CD4-positive, alpha-beta T cell treated with Interleukin-15 for 1 hour (primary cell): ENCODE measurements at regions not wholly inside any gene's neighbourhood (a gene's known extent, or its start where the extent isn't known, plus 50 kb on each side); places are given as distances from the start of the nearest gene placed in this dataset.
"Not testable (repeated sequence)": the region's sequence is repeated elsewhere in the genome, so short reads cannot be mapped to it uniquely, and the experiment has no call there.

Experiments
- DNase-seq: peaks from one replicate; pipeline ENCODE4 v3.0.0-alpha.2; 2020

DNA sequence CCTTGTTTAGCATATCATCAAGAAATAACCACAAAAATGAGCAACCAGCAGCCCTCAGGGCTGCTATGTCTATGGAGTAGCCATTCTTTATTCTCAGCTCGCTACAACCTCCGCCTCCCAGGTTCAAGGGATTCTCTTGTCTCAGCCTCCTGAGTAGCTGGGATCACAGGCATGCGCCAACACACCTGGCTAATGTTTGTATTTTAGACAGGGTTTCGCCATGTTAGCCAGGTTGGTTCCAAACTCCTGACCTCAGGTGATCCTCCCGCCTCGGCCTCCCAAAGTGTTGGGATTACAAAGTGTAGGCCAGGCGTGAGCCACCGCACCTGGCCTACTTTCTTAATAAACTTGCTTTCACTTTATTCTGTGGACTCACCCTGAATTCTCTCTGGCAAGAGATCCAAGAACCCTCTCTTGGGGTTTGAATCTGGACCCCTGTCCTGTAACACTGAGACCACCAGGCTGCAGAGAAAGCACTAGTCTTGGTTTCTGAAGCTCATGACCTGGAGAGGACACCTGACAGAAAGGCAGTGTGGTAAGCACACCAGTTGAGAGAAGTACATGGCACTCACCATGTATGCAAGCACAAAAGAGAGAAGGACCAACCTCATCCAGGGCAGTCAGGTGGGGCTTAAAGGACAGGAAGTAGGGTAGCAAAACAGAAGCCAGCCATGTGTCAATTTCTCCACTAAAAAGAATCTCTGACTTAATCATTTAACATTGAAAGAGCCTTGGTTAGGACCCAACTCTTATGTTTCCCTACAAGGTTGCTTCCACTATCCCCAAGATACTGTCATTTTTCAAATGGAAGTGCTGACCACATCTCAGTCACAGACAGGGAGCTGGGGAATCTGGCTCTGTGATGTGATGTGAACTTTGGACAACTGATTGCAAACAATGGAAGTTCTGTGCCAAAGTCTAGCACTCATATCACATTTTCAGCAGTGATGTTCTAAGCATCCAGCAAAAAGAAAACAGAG is 97.4 kb upstream of the DST start:
- no peak for DNase-seq

DNA sequence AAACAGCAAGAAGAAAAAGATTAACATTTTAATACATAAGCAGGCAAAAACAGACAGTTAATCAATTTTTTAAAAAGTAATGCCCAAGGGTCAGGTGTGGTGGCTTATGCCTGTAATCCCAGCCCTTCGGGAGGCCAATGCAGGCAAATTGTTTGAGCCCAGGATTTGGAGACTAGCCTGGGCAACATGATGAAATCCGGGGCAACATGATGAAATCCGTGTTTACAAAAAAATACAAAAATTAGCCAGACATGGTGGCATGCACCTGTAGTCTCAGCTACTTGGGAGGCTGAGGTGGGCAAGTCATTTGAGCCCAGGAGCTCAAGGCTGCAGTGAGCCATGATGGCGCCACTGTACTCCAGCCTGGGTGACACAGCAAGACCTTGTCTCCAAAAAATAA is 94.1 kb upstream of the DST start:
- DNase-seq = no peak

DNA sequence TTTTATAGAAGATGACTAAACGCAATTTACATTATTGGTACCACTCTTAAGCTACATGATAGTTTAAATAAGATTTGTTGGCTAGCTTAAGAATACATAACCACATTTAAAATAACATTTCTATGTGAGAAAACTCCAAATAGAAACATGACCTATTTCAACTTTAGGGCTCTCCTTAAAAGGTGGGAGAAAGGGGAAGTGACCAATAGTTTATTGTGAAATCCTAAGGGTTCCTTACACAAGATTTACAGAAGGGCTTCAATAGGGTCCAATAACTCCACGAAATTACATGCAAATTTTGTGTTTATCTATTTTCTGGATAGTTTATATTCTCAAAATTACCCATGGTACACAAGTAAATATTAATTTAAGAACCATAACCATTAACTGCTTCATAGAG is 91.6 kb upstream of the DST start:
- DNase-seq = no peak

DNA sequence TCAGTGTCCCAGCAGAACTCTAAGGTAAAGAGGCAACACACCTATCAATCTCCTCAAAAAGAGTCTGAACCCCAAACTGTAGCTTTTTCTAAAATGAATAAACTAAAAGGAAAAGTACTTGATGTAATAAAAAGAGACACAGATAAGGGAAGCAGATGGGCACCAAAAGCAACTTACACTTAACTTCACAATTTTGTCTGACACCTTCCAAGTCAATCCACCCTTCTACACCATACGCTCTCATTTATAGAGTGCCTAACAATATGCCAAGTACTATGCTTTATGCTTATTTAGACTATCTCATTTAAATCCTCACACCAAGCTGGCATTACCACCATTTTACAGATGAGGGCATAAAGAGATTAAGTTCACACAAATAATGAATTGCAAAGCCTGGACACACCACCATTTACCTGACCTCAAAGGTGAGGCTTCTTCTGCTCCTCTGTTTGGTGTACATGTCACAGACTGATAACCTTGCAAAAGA is 90.6 kb upstream of the DST start:
- DNase-seq = no peak

DNA sequence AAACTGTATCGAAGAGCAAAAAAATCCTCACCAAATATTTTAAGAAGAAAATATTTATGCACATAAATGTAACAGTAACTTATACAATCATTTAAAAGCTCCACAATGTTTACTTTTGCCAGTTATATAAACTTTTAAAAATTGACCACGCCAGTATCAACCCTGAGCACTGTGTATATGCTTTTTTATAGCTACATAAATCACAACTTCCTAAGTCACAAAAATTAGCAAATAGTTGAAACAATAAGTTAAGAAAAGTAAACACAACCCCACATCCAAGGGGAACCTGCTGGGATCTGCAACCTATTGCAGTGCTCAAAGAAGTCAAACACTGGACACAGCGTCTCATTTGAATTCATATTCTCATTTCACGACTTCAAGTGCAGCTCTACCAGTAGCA is 89.8 kb upstream of the DST start:
- no peak for DNase-seq

DNA sequence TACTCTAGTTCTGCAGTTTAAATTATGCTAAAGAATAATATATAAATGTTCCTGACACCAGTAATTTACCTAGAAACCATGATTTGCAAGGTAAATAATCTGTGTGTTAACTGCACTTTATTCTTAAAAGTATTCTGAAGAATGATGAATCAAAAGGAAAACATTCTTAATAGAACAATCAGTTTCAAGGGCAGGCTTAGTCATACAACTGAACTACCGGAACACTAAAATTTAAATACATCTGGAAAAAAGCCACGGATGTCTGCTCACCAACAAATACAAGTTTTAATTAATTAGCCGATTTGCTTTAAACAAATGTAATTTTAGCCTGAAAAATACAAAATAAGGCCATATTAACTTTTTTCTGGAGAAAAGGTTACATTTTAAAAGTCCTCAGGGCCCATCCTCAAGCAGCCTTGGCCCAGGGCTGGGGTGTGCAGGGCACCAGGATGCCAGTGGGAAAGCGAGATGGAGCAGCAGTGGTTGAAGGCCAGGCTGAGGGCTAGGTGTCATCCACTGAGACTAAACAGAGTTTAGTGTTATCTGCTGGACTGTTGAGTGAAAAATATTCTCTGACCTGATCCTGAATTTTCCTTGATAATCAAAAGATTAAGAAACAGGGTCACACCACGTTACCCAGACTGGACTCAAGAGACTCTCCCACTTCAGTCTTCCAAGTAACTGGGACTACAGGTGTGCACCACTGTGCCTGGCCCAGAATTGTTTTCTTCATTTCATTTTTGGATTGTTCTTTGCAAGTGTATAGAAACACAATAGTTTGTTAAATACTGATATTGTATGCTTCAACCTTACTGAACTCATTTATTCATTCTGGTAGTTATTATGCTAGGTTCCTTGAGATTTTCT is 88.2 kb upstream of the DST start:
- DNase-seq = no peak

DNA sequence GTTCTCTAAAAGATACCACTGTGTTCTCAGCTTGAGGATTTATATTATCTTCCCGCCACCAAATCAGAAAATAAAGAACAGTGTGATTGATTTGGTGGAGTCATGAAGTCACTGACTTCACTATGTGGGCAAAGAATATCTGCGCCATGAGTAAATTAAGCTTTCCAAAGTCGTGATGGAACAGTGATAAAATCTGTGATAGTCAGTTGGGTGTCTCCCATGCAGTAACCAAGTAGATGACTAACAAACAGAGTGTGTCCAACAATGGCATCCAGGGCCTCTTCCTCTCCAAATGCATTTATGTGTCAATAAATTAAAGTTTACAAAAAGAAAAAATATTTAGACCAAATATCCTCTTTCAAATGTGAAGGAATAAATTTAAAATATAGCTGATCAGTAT is 87.0 kb upstream of the DST start:
- DNase-seq = no peak

DNA sequence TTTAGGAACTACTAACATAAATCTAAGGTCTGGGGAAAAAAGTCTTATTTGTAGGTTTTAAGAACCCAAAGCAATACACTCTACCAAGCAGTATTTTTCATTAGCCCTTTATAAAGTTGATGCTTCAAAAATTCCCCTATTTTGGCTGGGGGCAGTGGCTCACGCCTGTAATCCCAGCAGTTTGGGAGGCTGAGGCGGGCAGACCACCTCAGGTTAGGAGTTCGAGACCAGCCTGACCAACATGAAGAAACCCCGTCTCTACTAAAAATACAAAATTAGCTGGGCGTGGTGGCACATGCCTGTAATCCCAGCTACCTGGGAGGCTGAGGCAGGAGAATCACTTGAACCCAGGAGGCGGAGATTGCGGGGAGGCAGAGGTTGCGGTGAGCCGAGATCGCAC is 86.5 kb upstream of the DST start:
- not testable (repeated sequence) for DNase-seq

DNA sequence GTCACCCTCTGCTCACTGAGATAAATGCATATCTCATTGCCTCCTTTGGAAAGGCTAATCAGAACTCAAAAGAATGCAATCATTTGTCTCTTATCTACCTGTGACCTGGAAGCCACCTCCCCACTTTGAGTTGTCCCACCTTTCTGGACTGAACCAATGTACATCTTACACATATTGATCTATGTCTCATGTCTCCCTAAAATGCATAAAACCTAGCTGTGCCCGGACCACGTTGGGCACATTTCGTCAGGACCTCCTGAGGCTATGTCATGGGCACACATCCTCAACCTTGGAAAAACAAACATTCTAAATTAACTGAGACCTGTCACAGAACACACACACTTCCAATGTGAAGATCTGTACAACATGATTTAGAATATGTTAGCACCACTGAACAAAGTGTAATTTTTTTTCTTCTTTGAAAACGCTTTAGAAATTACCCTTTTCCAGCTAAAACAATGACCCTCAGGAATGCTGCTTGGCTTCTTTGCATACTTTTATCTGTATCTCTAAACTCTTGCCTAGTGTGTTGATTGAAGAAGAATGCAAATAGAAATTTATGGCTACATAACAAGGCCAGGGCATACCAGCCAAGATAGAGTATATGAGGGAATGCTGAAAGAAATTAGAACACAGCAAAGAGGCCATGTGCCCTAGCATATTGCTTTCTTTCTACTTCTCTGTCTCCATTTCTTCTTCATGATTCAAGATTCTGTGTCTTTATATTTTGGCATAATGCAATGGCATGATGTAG is 84.6 kb upstream of the DST start:
- no peak for DNase-seq

DNA sequence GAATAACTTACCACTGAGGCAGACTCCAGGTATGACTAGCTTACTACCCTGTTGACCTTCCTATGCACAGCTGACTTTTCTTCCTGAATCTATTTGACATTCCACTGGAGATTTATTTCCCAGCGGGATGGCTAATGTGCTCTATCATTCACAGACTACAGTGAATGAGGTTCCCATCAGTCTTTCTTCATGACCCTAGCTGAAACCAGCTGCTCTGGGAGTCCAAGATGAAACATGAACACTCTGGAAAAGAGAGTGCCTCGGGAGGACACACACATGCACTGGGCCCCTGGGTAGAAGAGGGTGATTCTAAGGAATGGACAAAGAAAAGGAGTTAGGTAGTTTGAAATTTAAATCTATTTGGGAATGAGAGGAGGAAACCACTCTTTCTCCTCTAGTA is 82.6 kb upstream of the DST start:
- no peak for DNase-seq

DNA sequence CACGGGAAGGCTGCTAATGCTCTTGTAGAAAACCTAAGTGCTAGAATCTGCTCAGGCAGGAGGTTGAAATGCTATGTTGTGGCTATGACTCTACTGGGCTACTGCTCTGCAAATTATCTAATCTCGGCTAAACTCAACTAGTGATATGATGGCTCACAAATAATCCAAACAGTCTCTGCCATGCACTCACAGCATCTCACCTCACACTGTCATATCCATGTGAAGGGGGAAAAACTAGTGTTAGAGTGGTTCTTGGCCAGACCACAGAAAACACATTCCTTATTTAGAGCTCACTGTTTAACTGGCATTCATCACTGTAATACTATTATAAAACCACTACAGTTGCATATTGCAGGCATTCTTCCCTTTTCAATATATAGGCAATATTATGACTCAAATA is 81.8 kb upstream of the DST start:
- DNase-seq = no peak

DNA sequence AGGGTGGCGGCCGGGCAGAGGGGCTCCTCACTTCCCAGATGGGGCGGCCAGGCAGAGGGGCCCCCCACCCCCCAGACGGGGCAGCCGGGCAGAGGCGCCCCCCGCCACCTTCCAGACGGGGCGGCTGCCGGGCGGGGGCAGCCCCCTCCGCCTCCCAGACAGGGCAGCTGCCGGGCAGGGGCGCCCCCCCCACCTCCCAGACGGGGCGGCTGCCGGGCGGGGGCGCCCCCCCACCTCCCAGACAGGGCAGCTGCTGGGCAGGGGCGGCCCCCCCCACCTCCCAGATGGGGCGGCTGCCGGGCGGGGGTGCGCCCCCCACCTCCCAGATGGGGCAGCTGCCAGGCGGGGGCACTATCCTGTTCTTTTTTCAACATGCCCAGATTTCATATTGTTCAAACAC is 78.2 kb upstream of the DST start:
- DNase-seq = no peak

DNA sequence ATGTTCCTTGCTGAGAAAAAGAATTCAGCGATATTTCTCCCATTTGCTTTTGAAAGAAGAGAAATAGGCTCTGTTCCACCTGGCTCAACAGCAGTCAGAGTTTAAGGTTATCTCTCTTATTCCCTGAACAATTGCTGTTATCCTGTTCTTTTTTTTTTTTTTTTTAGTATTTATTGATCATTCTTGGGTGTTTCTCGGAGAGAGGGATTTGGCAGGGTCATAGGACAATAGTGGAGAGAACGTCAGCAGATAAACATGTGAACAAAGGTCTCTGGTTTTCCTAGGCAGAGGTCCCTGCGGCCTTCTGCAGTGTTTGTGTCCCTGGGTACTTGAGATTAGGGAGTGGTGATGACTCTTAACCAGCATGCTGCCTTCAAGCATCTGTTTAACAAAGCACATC is 77.5 kb upstream of the DST start:
- not testable (repeated sequence) for DNase-seq

DNA sequence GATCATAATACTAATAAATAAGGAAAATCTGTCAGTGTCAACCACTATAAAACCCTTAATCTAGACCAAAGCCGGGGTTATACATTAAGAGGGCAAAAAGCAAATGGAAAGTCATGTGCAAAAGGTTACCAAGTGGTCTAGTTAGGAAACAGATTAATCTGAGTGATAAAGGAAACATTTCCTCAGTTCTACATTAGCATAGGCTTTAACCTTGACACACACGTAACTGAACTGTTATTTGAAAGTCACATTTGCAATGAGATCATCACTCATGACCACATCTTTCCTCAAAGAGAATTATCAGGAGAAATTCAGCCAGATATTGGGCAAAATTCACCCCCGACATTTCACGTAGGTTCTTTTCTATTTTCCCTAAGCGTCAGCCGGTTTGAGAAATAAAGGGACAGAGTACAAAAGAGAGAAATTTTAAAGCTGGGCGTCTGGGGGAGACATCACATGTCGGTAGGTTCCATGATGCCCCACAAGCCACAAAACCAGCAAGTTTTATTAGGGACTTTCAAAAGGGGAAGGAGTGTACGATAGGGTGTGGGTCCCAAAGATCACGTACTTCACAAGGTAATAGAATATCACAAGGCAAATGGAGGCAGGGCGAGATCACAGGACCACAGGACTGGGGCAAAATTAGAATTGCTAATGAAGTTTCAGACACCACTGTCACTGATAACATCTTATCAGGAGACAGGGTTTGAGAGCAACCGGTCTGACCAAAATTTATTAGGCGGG is 76.8 kb upstream of the DST start:
- not testable (repeated sequence) for DNase-seq

DNA sequence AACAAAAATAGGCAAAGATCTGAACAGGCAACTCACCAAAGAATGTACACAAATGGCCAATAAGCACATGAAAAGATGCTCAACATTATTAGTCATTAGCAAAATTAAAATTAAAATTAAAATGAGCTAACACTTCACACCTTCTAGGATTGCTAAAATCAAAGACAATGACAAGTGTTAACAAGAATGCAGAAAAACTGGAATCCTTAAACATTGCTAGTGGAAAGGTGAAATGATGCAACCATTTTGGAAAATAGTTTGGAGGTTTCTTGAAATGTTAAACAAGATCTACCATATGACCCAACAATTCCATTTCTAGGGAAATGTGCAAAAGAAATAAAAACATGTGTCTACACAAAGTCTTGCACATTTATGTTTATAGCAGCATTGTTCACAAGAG is 75.5 kb upstream of the DST start:
- DNase-seq = no peak

DNA sequence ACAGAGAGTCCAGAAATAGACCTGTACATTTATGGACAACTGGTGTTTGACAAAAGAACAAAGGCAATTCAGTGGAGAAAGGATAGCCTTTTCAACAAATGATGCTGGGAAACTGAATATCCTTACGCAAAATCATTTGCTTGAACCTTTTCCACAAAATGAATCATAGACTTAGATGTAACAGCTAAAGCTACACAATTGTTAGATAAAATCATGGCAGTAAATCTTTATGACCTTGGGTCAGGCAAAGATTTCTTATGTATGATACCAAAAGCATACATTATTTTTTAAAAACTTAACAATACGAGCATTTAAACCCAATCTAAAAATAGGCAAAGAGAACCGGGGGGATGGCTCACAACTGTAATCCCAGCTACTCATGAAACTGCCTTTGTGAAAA is 73.5 kb upstream of the DST start:
- DNase-seq = no peak

DNA sequence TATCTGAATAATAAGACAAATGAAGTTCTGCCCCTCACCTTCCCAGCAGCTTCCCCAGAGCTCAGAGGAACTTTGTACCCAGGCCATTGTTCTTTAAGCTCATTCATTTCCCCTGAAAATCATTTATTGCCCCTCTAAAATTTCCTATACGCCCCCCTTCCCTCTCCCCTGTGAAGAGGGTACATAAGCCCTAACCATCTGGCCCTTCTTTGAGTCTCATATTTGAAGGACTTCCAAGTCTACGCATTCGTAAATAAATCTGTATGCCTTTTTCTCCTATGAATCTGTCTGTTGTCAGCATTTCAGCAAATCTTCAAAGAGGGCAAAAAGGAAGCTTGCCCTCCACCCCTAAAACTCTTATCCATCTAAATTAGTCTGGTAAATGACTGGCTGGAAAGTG is 73.1 kb upstream of the DST start:
- DNase-seq = no peak

DNA sequence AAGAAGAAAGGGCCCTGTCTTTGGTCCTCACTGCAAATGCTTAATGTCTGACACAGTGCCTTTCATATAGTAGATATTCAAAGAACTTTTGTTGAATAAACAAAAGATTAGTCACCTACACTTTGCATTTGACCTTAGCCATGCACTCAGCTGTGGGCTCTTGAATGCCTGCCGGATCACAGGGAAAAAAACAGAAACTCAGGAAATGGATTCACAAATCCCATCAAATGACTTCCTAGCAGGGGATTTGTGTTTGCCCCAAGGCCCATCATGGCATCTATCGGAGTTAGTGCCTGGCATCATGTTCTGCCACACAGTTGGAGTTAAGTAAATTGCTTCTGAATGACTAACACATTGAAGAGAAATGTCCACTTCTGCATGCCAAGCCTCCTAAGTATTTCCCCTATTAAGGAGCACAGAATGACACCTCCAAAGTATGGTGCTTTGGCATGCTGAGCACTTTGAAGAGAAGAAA is 72.3 kb upstream of the DST start:
- DNase-seq = no peak

DNA sequence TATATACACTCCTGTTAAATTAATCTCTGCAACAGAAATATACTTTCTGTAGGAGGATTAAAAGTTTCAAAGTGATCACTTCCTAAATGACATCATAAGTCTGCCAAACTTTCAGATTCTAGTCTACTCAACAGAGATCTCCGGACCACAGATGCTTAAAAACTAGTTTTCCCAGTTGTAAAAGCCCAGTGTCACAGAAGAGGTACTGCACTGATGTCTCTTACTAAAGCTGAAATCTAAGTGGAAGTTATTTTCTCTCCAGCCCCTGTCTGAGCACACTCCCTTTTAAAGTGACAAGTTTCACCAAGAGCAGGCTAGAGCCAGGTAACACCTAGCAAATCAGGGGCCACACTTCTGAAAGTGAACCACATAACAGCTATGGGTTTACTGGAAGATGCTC is 71.6 kb upstream of the DST start:
- no peak for DNase-seq

DNA sequence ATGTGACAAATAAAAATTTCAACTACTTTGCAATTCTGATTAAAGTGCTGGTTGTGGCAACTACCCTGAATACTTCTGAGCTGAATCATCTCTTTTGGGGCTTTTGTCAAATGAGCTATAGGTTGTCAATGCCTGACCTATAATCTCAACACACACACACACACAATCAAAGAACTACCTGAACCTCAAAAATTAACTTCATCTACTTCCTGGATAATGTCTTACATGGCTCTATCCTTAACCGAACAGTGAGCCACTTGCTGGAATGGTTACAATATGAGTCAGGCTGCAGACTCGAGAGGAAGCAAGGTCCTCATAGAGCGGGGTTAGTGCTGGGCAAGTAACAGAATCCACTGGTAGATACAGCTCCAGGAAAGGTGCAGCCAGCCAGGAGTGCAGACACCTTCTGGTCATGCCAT is 70.6 kb upstream of the DST start:
- no peak for DNase-seq

DNA sequence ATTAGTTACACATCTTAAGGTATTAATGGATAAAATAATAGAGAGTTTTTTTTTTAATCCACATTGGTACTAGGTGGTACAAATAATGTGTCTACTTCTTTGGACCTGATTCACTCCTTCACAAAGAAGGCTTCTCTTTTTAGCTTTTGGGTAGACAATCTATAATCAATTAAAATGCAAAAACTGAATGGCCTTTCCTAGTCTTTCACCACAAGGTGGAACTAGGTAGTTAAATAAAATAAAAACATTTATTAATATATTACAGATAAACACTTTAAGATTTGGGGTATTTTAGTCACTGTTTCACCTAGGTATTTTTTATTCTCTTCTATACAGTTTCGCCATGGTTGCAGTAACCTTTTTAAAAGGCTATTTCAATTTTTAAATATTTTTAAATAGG is 68.3 kb upstream of the DST start:
- no peak for DNase-seq

DNA sequence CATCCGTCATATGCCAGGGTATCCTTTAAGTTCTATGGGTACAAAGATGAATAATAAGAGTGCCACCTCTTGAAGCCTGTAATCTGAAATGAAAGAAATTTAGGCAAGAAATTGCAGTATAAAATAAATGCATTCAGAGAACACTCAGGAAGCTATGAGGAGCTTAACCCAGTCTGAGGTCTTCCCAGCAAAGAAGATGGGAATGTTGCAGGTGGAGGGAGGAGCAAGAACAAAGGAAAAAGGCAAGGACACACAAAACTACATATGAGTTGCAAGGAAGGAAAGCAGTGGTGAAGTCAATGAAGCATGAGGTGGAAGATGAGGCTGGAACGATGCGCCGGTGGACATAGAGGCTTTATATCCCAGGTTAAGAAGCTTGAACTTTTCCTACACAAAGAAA is 67.0 kb upstream of the DST start:
- DNase-seq = no peak
